ENCODE measurements at regions not wholly inside any gene's neighbourhood (a gene's known extent, or its start where the extent isn't known, plus 50 kb on each side); places are given as distances from the start of the nearest gene placed in this dataset.

DNA sequence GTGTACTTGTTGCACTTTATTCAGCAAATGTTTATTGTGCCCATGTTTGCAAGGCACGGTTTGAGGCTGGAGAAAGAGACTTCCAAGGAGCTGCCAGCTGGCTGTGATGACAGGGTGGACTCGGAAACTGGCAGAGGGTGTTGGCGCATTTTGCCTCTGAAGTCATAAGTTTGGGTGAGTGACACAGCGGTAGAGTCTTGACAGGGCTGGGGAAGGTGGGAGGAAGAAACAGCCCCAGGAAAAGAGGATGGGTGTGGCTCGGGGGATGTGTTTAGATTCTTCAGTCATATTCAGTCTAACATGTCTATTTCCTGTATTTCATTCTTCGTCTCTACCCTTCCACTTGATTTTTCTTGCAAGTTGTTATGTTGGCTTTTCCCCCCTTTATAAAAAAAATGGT is 77.0 kb upstream of the STOX2 start:
- Histone ChIP-seq H3K36me3 (ENCODE audit: insufficient read depth, low read length) (no peaks in the 10 kb centered on the region), H3F3A (ENCODE audit: insufficient read depth, low read length) (no peaks in the 10 kb centered on the region), H3K9me3 (ENCODE audit: low read length) (no peaks in the 10 kb centered on the region), H3K27me3 (ENCODE audit: insufficient read depth, low read length) (no peaks in the 10 kb centered on the region; the same call in 1 of the 2 replicates), H3K79me2 (ENCODE audit: insufficient read depth, low read length) (no peaks in the 10 kb centered on the region), H3K27ac (ENCODE audit: low read depth, low read length, poor library complexity, severe bottlenecking) (no peak overlapping the region), H3K4me3 (ENCODE audit: low read depth, low read length, poor library complexity, severe bottlenecking) (no peak overlapping the region), H3K4me2 (ENCODE audit: low read length) (no peak overlapping the region), H4K20me1 (ENCODE audit: insufficient read depth, low read length) (no peaks in the 10 kb centered on the region), H3K9ac (ENCODE audit: low read length) (no peak overlapping the region), H3K4me1 (ENCODE audit: insufficient read depth, low read length, severe bottlenecking) (no peaks in the 10 kb centered on the region), H3K9me2 (ENCODE audit: low read depth, low read length) (no peaks in the 10 kb centered on the region), H2AFZ (ENCODE audit: low read length) (no peak overlapping the region)
- TF ChIP-seq EZH2 (IDR thresholded peaks at IDR 0.05; ENCODE audit: borderline replicate concordance, low read length) = no peak

DNA sequence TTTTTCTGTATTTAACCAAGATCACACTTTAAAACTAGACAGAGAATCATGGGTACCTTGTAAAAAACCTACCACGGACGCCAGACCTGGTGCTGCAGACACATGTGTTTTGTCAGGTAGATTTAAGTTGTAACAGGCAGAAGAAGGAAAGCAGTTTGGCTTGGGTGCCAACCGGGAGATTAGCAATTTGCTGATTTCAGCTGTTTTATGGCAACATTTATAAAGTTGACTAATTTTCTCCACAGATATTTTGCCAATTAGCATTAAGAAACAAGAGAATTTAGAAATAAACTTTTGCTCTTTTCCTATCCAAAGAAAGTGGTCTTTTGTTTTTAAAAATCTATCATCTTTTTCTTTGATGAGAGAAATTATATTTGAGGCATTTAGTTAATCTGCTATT is 76.3 kb upstream of the STOX2 start:
- H3K4me3 ChIP-seq (ENCODE audit: low read depth, low read length, poor library complexity, severe bottlenecking) = no peak overlapping the region
- no peaks in the 10 kb centered on the region for H3K9me2 ChIP-seq (ENCODE audit: low read depth, low read length)
- no peaks in the 10 kb centered on the region for H3K4me1 ChIP-seq (ENCODE audit: insufficient read depth, low read length, severe bottlenecking)
- no peak overlapping the region for H3K9ac ChIP-seq (ENCODE audit: low read length)
- H3K4me2 ChIP-seq (ENCODE audit: low read length) = no peak overlapping the region
- no peaks in the 10 kb centered on the region for H3F3A ChIP-seq (ENCODE audit: insufficient read depth, low read length)
- no peaks in the 10 kb centered on the region for H3K79me2 ChIP-seq (ENCODE audit: insufficient read depth, low read length)
- no peak overlapping the region for H3K27ac ChIP-seq (ENCODE audit: low read depth, low read length, poor library complexity, severe bottlenecking)
- no peak overlapping the region for H2AFZ ChIP-seq (ENCODE audit: low read length)
- TF ChIP-seq, protein P1, sequence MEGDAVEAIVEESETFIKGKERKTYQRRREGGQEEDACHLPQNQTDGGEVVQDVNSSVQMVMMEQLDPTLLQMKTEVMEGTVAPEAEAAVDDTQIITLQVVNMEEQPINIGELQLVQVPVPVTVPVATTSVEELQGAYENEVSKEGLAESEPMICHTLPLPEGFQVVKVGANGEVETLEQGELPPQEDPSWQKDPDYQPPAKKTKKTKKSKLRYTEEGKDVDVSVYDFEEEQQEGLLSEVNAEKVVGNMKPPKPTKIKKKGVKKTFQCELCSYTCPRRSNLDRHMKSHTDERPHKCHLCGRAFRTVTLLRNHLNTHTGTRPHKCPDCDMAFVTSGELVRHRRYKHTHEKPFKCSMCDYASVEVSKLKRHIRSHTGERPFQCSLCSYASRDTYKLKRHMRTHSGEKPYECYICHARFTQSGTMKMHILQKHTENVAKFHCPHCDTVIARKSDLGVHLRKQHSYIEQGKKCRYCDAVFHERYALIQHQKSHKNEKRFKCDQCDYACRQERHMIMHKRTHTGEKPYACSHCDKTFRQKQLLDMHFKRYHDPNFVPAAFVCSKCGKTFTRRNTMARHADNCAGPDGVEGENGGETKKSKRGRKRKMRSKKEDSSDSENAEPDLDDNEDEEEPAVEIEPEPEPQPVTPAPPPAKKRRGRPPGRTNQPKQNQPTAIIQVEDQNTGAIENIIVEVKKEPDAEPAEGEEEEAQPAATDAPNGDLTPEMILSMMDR (IDR thresholded peaks at IDR 0.05; ENCODE audit: low read length) = no peak
- no peak for TF ChIP-seq EZH2 (IDR thresholded peaks at IDR 0.05; ENCODE audit: borderline replicate concordance, low read length)
- no peaks in the 10 kb centered on the region for H3K9me3 ChIP-seq (ENCODE audit: low read length)
- H3K36me3 ChIP-seq (ENCODE audit: insufficient read depth, low read length) = no peaks in the 10 kb centered on the region
- H3K27me3 ChIP-seq (ENCODE audit: insufficient read depth, low read length) = no peaks in the 10 kb centered on the region; the same call in 1 of the 2 replicates
- H4K20me1 ChIP-seq (ENCODE audit: insufficient read depth, low read length) = no peaks in the 10 kb centered on the region

DNA sequence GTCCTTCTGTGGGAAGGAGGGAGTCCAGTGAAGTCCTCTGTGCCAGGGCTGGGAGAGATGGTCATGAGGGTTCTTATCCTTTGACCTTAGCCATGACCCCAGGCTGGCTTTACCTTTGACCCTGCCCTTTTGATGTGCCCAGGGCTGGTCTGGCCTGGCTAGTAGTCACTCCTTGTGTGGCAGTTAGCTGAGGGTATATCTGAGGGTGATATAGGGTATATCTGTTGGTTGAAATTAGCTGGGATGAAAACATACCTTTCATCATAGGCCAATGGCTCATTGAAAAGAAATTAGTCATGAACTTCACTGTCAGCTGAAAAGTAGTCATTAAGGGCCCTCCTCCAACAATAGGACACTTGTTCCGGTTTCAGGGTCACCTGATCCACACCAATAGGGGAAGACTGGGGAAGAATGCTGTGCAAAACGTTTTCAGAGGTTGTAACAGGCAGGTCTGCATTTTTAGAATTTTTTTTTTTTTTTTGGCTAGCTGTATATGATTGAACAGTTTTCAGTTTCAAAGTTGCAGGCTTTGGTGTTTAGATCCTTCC is 74.6 kb upstream of the STOX2 start:
- no peak for TF ChIP-seq EZH2 (IDR thresholded peaks at IDR 0.05; ENCODE audit: borderline replicate concordance, low read length)
- H3F3A ChIP-seq (ENCODE audit: insufficient read depth, low read length) = no peaks in the 10 kb centered on the region
- no peaks in the 10 kb centered on the region for H3K79me2 ChIP-seq (ENCODE audit: insufficient read depth, low read length)
- no peaks in the 10 kb centered on the region for H4K20me1 ChIP-seq (ENCODE audit: insufficient read depth, low read length)
- H3K9me2 ChIP-seq (ENCODE audit: low read depth, low read length) = no peaks in the 10 kb centered on the region
- no peak overlapping the region for H3K4me2 ChIP-seq (ENCODE audit: low read length)
- H3K4me1 ChIP-seq (ENCODE audit: insufficient read depth, low read length, severe bottlenecking) = no peaks in the 10 kb centered on the region
- H3K4me3 ChIP-seq (ENCODE audit: low read depth, low read length, poor library complexity, severe bottlenecking) = no peak overlapping the region
- no peak overlapping the region for H2AFZ ChIP-seq (ENCODE audit: low read length)
- H3K36me3 ChIP-seq (ENCODE audit: insufficient read depth, low read length) = no peaks in the 10 kb centered on the region
- H3K27ac ChIP-seq (ENCODE audit: low read depth, low read length, poor library complexity, severe bottlenecking) = no peak overlapping the region
- H3K9ac ChIP-seq (ENCODE audit: low read length) = no peak overlapping the region
- H3K9me3 ChIP-seq (ENCODE audit: low read length) = no peaks in the 10 kb centered on the region
- no peaks in the 10 kb centered on the region; the same call in 1 of the 2 replicates for H3K27me3 ChIP-seq (ENCODE audit: insufficient read depth, low read length)

DNA sequence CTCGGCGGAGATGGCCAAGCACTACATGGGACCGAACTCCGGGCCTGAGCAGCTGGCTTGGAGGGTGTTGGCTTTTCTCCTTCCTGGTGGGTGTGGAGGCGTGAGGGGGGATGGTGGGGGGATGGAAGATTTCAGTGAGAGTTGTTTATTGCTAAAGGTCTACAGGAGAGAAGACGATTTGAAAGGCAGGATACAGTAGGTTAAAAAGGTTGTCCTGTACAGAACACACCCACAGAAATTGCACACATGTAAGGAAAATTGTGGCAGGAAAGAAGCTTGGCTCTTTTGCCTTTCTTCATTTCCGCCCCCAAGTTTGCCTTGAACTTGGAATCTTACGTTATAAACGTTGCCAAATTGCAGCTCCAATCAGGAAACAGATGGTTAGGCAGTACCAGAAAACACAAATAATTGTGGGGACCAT is 74.1 kb upstream of the STOX2 start:
- H3K27me3 ChIP-seq (ENCODE audit: insufficient read depth, low read length) = no peaks in the 10 kb centered on the region; the same call in 1 of the 2 replicates
- no peak overlapping the region for H3K4me2 ChIP-seq (ENCODE audit: low read length)
- no peaks in the 10 kb centered on the region for H3F3A ChIP-seq (ENCODE audit: insufficient read depth, low read length)
- H3K79me2 ChIP-seq (ENCODE audit: insufficient read depth, low read length) = no peaks in the 10 kb centered on the region
- no peaks in the 10 kb centered on the region for H3K36me3 ChIP-seq (ENCODE audit: insufficient read depth, low read length)
- H3K27ac ChIP-seq (ENCODE audit: low read depth, low read length, poor library complexity, severe bottlenecking) = no peak overlapping the region
- no peak overlapping the region for H3K4me3 ChIP-seq (ENCODE audit: low read depth, low read length, poor library complexity, severe bottlenecking)
- H3K9me2 ChIP-seq (ENCODE audit: low read depth, low read length) = no peaks in the 10 kb centered on the region
- no peaks in the 10 kb centered on the region for H3K4me1 ChIP-seq (ENCODE audit: insufficient read depth, low read length, severe bottlenecking)
- no peak for TF ChIP-seq EZH2 (IDR thresholded peaks at IDR 0.05; ENCODE audit: borderline replicate concordance, low read length)
- TF ChIP-seq, protein P1 (IDR thresholded peaks at IDR 0.05; ENCODE audit: low read length) = no peak
- no peaks in the 10 kb centered on the region for H3K9me3 ChIP-seq (ENCODE audit: low read length)
- H2AFZ ChIP-seq (ENCODE audit: low read length) = no peak overlapping the region
- H4K20me1 ChIP-seq (ENCODE audit: insufficient read depth, low read length) = no peaks in the 10 kb centered on the region
- no peak overlapping the region for H3K9ac ChIP-seq (ENCODE audit: low read length)
